Muscle layer of duodenum (tissue), 2 donors: ENCODE measurements at regions not wholly inside any gene's neighbourhood (a gene's known extent, or its start where the extent isn't known, plus 50 kb on each side); places are given as distances from the start of the nearest gene placed in this dataset.
"Not testable (repeated sequence)": the region's sequence is repeated elsewhere in the genome, so short reads cannot be mapped to it uniquely, and the experiment has no call there.

Experiments used
- H3K27ac ChIP-seq: one replicate; pipeline ENCODE4 v1.7.0; 2013; ENCODE audit warnings: mild to moderate bottlenecking, low read length
- H3K27me3 ChIP-seq: one replicate; pipeline ENCODE4 v1.7.0; 2013; ENCODE audit warnings: low read depth, mild to moderate bottlenecking, control low read depth, low read length
- H3K36me3 ChIP-seq, 2 donors: one replicate each; pipeline ENCODE4 v1.7.0; 2013; ENCODE audit warnings: low read length in 2 of 2, control low read depth in 1 of 2, mild to moderate bottlenecking in 1 of 2; ENCODE audit not compliant: insufficient read depth in 2 of 2, control insufficient read depth in 1 of 2
- H3K4me1 ChIP-seq, 2 donors: one replicate each; pipeline ENCODE4 v1.7.0; 2013; ENCODE audit warnings: low read length in 2 of 2, mild to moderate bottlenecking in 2 of 2, control low read depth in 1 of 2, moderate library complexity in 1 of 2; ENCODE audit not compliant: insufficient read depth in 2 of 2, control insufficient read depth in 1 of 2
- H3K4me3 ChIP-seq, 2 donors: one replicate each; pipeline ENCODE4 v1.7.0; 2013; ENCODE audit warnings: low read length in 2 of 2, low read depth in 1 of 2, mild to moderate bottlenecking in 1 of 2
- H3K9me3 ChIP-seq, 2 donors: one replicate each; pipeline ENCODE4 v1.7.0; 2013; ENCODE audit warnings: low read length in 2 of 2, control low read depth in 1 of 2, mild to moderate bottlenecking in 1 of 2; ENCODE audit not compliant: control insufficient read depth in 1 of 2
- donor health status: healthy.

DNA sequence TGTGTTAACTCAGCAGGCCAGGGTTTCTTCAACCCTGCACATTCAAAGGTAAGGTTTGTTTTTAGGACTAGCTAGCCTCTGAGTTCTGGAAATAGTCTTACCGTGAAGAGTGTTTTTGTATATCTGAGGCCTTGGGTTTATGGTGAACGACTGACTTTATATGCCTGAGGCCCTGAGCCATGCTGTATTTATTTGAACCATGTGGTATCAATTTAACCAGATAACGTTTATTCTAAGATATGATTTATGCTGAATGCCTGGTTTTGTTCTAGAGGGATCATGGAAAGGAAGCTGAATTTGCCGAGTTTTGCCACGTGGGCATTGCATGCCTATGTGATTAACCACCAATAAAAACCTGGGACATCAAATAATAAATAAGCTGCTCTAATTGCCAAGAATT, 607.2 kb upstream of the TPTE start:
- H3K4me3 ChIP-seq, H3K9me3 ChIP-seq, H3K36me3 ChIP-seq, H3K27ac ChIP-seq, H3K4me1 ChIP-seq, H3K27me3 ChIP-seq: not testable (repeated sequence)

- H3K4me3 ChIP-seq, H3K9me3 ChIP-seq, H3K4me1 ChIP-seq, H3K27me3 ChIP-seq, H3K36me3 ChIP-seq, H3K27ac ChIP-seq: not testable (repeated sequence)
Measured at GRCh38 chr21:9919446-9919845, 601.9 kb upstream of the TPTE start.

- not testable (repeated sequence) for H3K36me3 ChIP-seq, H3K4me1 ChIP-seq, H3K27me3 ChIP-seq, H3K9me3 ChIP-seq, H3K27ac ChIP-seq, H3K4me3 ChIP-seq
Measured at GRCh38 chr21:9943639-9944038, 577.7 kb upstream of the TPTE start.

DNA sequence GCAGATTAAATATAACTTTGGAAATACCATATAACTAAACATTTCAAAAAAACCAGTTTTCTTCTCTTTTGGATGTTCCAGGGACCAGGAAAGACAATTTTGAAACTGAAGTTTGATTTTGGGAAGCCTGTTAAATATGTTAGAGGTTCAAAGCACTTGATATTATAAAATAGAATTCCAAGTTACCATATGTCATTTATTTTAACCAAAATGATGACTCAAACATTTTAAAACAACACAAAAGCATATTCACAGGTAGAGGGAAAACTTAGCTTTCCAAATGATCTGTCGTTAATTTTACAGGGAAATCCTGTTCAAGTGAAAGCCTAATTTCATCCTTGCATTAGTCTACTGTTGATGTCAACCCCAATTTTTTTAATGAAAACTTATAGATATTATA, 575.3 kb upstream of the TPTE start:
- H3K27ac ChIP-seq, H3K36me3 ChIP-seq, H3K4me3 ChIP-seq, H3K4me1 ChIP-seq, H3K27me3 ChIP-seq, H3K9me3 ChIP-seq: not testable (repeated sequence)

GRCh38 chr21:9949510-9950289, 571.7 kb upstream of the TPTE start:
- not testable (repeated sequence) for H3K36me3 ChIP-seq, H3K27ac ChIP-seq, H3K4me3 ChIP-seq, H3K27me3 ChIP-seq, H3K4me1 ChIP-seq, H3K9me3 ChIP-seq

- H3K9me3 ChIP-seq, H3K4me1 ChIP-seq, H3K27ac ChIP-seq, H3K36me3 ChIP-seq, H3K4me3 ChIP-seq, H3K27me3 ChIP-seq: not testable (repeated sequence)
Measured at GRCh38 chr21:9950363-9950762, 571.0 kb upstream of the TPTE start.

DNA sequence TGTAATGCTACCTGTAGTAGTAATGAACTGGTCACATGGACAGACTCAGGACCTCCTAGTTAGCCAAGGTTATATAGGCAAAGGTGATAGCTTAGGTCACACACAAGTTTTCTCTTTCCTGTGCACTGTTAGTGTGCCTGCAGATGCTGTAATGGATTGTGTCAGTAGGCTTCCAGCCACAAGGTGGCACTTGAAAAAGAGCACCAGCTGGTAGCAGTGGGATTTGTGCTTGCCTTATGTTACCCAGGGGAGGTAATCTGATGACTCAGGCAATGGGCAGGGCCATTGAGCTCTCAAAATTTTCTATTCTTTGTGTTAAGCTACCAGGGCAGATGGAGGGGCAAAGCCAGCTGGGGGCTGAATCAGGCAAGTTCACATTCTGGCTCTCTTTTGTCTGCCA, 562.6 kb upstream of the TPTE start:
- H3K27me3 ChIP-seq, H3K9me3 ChIP-seq, H3K27ac ChIP-seq, H3K4me1 ChIP-seq, H3K4me3 ChIP-seq, H3K36me3 ChIP-seq: not testable (repeated sequence)

GRCh38 chr21:9959220-9959964, 562.0 kb upstream of the TPTE start:
- H3K4me1 ChIP-seq, H3K27ac ChIP-seq, H3K27me3 ChIP-seq, H3K4me3 ChIP-seq, H3K36me3 ChIP-seq, H3K9me3 ChIP-seq: not testable (repeated sequence)

- H3K4me3 ChIP-seq, H3K36me3 ChIP-seq, H3K27ac ChIP-seq, H3K27me3 ChIP-seq, H3K4me1 ChIP-seq, H3K9me3 ChIP-seq: not testable (repeated sequence)
Measured at GRCh38 chr21:9969399-9969798, 552.0 kb upstream of the TPTE start.

GRCh38 chr21:9972018-9972417, 549.4 kb upstream of the TPTE start:
- H3K36me3 ChIP-seq, H3K27me3 ChIP-seq, H3K27ac ChIP-seq, H3K9me3 ChIP-seq, H3K4me1 ChIP-seq, H3K4me3 ChIP-seq: not testable (repeated sequence)

- not testable (repeated sequence) for H3K27me3 ChIP-seq, H3K36me3 ChIP-seq, H3K4me1 ChIP-seq, H3K4me3 ChIP-seq, H3K9me3 ChIP-seq, H3K27ac ChIP-seq
Measured at GRCh38 chr21:9978371-9978770, 543.0 kb upstream of the TPTE start.

- not testable (repeated sequence) for H3K4me3 ChIP-seq, H3K4me1 ChIP-seq, H3K27ac ChIP-seq, H3K9me3 ChIP-seq, H3K27me3 ChIP-seq, H3K36me3 ChIP-seq
Measured at GRCh38 chr21:9997507-9997906, 523.9 kb upstream of the TPTE start.
